NT2/D1 (cell line): ENCODE measurements at regions not wholly inside any gene's neighbourhood (a gene's known extent, or its start where the extent isn't known, plus 50 kb on each side); places are given as distances from the start of the nearest gene placed in this dataset.

Experiments used
- SUZ12 ChIP-seq: IDR thresholded peaks from 2 replicates; pipeline ENCODE4 v1.6.1; 2011; ENCODE audit not compliant: insufficient read length, insufficient read depth; ENCODE audit errors: extremely low read depth
- YY1 ChIP-seq: IDR thresholded peaks from 2 replicates; pipeline ENCODE4 v1.6.1; 2011; ENCODE audit not compliant: insufficient read length, insufficient read depth
- ZNF274 ChIP-seq: IDR thresholded peaks from 2 replicates; pipeline ENCODE4 v1.6.1; 2011; ENCODE audit warnings: mild to moderate bottlenecking, low read depth, low read length

DNA sequence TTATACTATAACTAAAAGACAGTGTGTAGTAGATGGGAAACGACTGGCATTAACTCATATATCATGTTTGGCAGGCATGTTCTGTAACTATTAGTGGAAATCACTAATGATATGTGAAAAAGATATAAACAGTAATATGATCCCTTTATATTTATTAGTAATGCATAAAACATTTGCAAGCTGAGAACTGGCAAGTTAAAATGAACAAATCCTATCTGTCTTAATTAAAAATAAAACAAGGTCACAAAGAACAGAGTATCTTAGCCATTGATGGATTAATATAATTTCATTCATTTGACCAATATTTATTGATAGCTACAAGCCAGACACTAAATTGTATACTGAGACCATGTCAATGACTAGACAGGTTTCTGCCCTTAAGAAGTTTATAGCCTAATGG lies 154.5 kb downstream of the CRPPA start:
- no peak for TF ChIP-seq SUZ12
- no peak for TF ChIP-seq YY1
- no peak for TF ChIP-seq ZNF274
